ENCODE measurements at regions not wholly inside any gene's neighbourhood (a gene's known extent, or its start where the extent isn't known, plus 50 kb on each side); places are given as distances from the start of the nearest gene placed in this dataset.

GRCh38 chr9:80004714-80005113, 432.9 kb downstream of the TLE4 start:
- TF ChIP-seq CTCF (IDR thresholded peaks at IDR 0.05) = no peak
- no peak for TF ChIP-seq POLR2A (IDR thresholded peaks at IDR 0.05)

Data from sigmoid colon (tissue), 3 donors.